Astrocyte (in vitro differentiated cells and primary cell): ENCODE measurements at regions not wholly inside any gene's neighbourhood (a gene's known extent, or its start where the extent isn't known, plus 50 kb on each side); places are given as distances from the start of the nearest gene placed in this dataset.

Experiments
- EZH2 ChIP-seq: IDR thresholded peaks from 2 replicates; pipeline ENCODE4 v1.6.1; 2012; ENCODE audit warnings: mild to moderate bottlenecking, low read length, inconsistent platforms; ENCODE audit not compliant: insufficient read depth
- TF ChIP-seq, protein P1 (sequence below): IDR thresholded peaks from 2 replicates; pipeline ENCODE4 v1.5.1; 2011; ENCODE audit warnings: low read depth, mild to moderate bottlenecking, inconsistent platforms, low read length, moderate library complexity; ENCODE audit not compliant: insufficient read depth

DNA sequence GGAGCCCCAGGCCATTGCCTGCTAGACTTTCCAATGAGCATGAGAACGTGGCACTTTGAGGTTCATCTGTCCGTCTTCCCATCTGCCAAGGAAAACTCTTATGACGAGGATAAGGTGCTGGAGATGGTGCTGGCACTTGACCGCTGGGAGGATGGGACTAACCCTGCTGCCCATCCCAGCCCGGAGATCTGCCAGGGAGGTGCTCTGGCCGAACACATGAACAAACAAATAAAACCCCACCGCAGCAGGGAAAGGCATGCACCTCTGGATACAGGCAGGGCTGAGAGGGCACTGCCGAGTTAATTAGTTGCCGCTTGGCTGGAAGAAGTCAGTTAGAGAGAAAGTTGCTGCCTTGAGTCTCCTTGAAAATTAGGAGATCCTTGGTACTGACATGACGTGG is 308.4 kb downstream of the AJAP1 start:
- TF ChIP-seq, protein P1, sequence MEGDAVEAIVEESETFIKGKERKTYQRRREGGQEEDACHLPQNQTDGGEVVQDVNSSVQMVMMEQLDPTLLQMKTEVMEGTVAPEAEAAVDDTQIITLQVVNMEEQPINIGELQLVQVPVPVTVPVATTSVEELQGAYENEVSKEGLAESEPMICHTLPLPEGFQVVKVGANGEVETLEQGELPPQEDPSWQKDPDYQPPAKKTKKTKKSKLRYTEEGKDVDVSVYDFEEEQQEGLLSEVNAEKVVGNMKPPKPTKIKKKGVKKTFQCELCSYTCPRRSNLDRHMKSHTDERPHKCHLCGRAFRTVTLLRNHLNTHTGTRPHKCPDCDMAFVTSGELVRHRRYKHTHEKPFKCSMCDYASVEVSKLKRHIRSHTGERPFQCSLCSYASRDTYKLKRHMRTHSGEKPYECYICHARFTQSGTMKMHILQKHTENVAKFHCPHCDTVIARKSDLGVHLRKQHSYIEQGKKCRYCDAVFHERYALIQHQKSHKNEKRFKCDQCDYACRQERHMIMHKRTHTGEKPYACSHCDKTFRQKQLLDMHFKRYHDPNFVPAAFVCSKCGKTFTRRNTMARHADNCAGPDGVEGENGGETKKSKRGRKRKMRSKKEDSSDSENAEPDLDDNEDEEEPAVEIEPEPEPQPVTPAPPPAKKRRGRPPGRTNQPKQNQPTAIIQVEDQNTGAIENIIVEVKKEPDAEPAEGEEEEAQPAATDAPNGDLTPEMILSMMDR = no peak
- no peak for TF ChIP-seq EZH2
